ENCODE measurements at regions not wholly inside any gene's neighbourhood (a gene's known extent, or its start where the extent isn't known, plus 50 kb on each side); places are given as distances from the start of the nearest gene placed in this dataset.

- no peak for TF ChIP-seq CTCF (conservative IDR thresholded peaks at IDR 0.05; ENCODE audit: low read depth)
- POLR2A ChIA-PET (ENCODE audit: low non-redundant PET): no interaction called here
- no peak for DNase-seq (ENCODE audit: low spot score)
Measured at GRCh38 chr2:236399409-236399808, 135.2 kb upstream of the ASB18 start.

DNA sequence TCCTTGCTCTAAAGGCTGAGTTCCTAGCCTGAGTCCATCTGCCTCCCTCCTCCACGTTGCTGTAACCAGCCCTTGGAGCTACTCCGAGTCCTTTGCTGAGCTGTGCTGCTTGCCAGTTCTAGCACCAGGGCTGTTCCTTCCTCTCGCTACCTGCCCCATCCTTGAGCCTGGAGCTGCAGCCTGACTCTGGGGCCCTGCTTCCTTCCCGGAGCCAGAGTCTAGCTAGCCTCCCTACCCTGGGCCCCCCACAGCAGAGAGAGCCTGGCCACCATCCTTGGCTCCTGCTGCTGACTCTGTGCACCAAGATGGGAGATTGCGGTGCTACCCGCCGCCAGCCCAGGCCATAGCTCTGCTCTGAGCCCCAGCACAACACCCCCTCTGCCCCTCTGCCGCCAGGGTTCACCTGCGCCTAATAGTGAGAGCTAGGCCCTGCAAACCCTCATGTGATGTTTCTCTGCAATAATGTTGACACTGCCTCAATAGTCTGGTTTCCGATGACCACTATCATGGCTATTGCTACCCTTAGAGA lies 135.9 kb upstream of the ASB18 start:
- ChIA-PET CTCF (no interaction called here), POLR2A (ENCODE audit: low non-redundant PET) (no interaction called here)
- DNase-seq (ENCODE audit: low spot score): no peak
- H3K27ac ChIP-seq: no peak overlapping the region
- no peak for TF ChIP-seq CTCF (conservative IDR thresholded peaks at IDR 0.05; ENCODE audit: low read depth)

More at GRCh38 chr2:236399409-236399808, 135.2 kb upstream of the ASB18 start:
- H3K27ac ChIP-seq: no peak overlapping the region
- CTCF ChIA-PET: no interaction called here

GRCh38 chr2:236400594-236401360 lies 136.6 kb upstream of the ASB18 start:
- TF ChIP-seq CTCF (conservative IDR thresholded peaks at IDR 0.05; ENCODE audit: low read depth): no peak
- DNase-seq (ENCODE audit: low spot score): no peak
- no peak overlapping the region for H3K27ac ChIP-seq
- CTCF ChIA-PET: interaction anchor here (0.7 kb wide), 1 partner anchor 227 kb away, joined by 4 read pairs; no protein-coding TSS in a partner anchor
- POLR2A ChIA-PET (ENCODE audit: low non-redundant PET): no interaction called here

GRCh38 chr2:236402033-236402790 lies 138.0 kb upstream of the ASB18 start:
- TF ChIP-seq CTCF (conservative IDR thresholded peaks at IDR 0.05; ENCODE audit: low read depth): no peak
- ChIA-PET POLR2A (ENCODE audit: low non-redundant PET) (no interaction called here), CTCF (interaction anchor here (0.7 kb wide), 1 partner anchor 646 kb away, joined by 3 read pairs; no protein-coding TSS in a partner anchor)
- no peak overlapping the region for H3K27ac ChIP-seq
- DNase-seq (ENCODE audit: low spot score): no peak

- ChIA-PET POLR2A (ENCODE audit: low non-redundant PET) (no interaction called here), CTCF (no interaction called here)
- no peak for TF ChIP-seq CTCF (conservative IDR thresholded peaks at IDR 0.05; ENCODE audit: low read depth)
- no peak overlapping the region for H3K27ac ChIP-seq
- no peak for DNase-seq (ENCODE audit: low spot score)
Measured at GRCh38 chr2:236403125-236403524, 138.9 kb upstream of the ASB18 start.

- TF ChIP-seq CTCF (conservative IDR thresholded peaks at IDR 0.05; ENCODE audit: low read depth): no peak
- H3K27ac ChIP-seq: no peak overlapping the region
- CTCF ChIA-PET: no interaction called here
- POLR2A ChIA-PET (ENCODE audit: low non-redundant PET): no interaction called here
- no peak for DNase-seq (ENCODE audit: low spot score)
Measured at GRCh38 chr2:236403811-236404210, 139.6 kb upstream of the ASB18 start.
